ENCODE measurements at regions not wholly inside any gene's neighbourhood (a gene's known extent, or its start where the extent isn't known, plus 50 kb on each side); places are given as distances from the start of the nearest gene placed in this dataset.

DNA sequence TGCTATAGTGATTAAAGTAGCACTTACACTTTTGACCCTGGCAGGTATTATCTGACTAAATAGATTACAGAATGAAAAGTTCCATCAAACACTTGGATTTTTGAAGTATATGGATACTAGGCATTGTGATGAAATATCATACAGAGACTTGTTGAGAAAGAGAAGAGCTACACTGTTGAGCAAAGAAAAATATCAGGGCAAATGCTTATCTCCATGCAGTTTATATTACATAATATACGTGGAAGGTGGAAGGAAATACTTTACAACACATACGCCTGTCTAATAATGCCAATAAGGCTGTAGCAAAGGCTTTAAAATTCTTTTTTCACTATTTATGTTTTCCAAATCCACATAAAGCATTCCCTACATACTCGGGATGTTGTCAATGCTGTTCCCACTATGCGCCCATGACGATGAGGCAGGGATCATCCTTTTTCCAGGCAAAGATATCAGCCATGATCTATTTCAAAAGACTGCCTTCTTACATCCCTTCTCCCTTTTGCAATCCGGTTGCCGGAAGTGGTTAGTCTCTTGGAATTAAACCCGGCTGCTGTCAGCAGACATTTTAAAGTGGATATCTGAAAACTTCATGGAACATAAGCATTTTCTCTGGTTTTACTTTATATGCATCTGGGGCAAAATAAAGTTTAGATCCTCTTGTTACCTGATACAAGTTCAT is 92.6 kb upstream of the ITGA4 start:
- TF ChIP-seq CTCF (IDR thresholded peaks at IDR 0.05; ENCODE audit: poor library complexity): no peak
- no peak for TF ChIP-seq EZH2 (IDR thresholded peaks at IDR 0.05; ENCODE audit: borderline replicate concordance)

Data from hepatocyte (in vitro differentiated cells).